IMR-90 (cell line): ENCODE measurements at regions not wholly inside any gene's neighbourhood (a gene's known extent, or its start where the extent isn't known, plus 50 kb on each side); places are given as distances from the start of the nearest gene placed in this dataset.

Experiments used
- ATAC-seq: fragments of 200-7000 bp; cut with Tn5 transposase; 2 replicates; pipeline ENCODE4 v1.9.1; 2020; ENCODE audit warnings: low read depth, mild to moderate bottlenecking, moderate library complexity
- BruUV-seq: library from RNA; stranded (reverse); fragments of 400-500 nt; replicated peaks from 2 replicates; lab custom pipeline; 2021; lab: Mats Ljungman, UMichigan
- CTCF ChIA-PET: fragments of 300-600 bp; formaldehyde crosslinking; extraction: SDS; loops from one replicate; lab custom pipeline; 2021; ENCODE audit warnings: antibody characterized with exemption; lab: Yijun Ruan, JAX
- POLR2A ChIA-PET: fragments of 300-600 bp; sonication (Branson Sonifier 250); formaldehyde crosslinking; loops from one replicate; lab custom pipeline; 2022; ENCODE audit warnings: antibody characterized with exemption; ENCODE audit not compliant: unreplicated experiment; lab: Charles Lee
- DNase-seq: peaks from one replicate; pipeline ENCODE4 v3.0.0; 2013
- H2AFZ ChIP-seq: replicated peaks from 2 replicates; pipeline ENCODE3; 2013; ENCODE audit warnings: low read length, mild to moderate bottlenecking; ENCODE audit not compliant: poor library complexity
- H2AK5ac ChIP-seq: 2 replicates; pipeline ENCODE4 v1.6.1; 2013; ENCODE audit warnings: low read depth, low read length, inconsistent platforms
- H2AK9ac ChIP-seq: replicated peaks from 2 replicates; pipeline ENCODE3; 2013; ENCODE audit warnings: mild to moderate bottlenecking, low read depth, low read length, moderate library complexity; ENCODE audit not compliant: poor library complexity
- H2BK120ac ChIP-seq: 2 replicates; pipeline ENCODE4 v1.6.1; 2013; ENCODE audit warnings: low read depth, low read length, inconsistent platforms
- H2BK15ac ChIP-seq: 3 replicates; pipeline ENCODE4 v1.6.1; 2013; ENCODE audit warnings: low read depth, low read length, inconsistent platforms
- H2BK20ac ChIP-seq: 2 replicates; pipeline ENCODE4 v1.6.1; 2013; ENCODE audit warnings: low read depth, mild to moderate bottlenecking, inconsistent platforms, low read length, moderate library complexity
- H2BK5ac ChIP-seq: 2 replicates; pipeline ENCODE4 v1.6.1; 2013; ENCODE audit warnings: mild to moderate bottlenecking, low read depth, low read length, inconsistent platforms; ENCODE audit not compliant: poor library complexity, severe bottlenecking
- H3K14ac ChIP-seq: replicated peaks from 2 replicates; pipeline ENCODE4 v1.6.1; 2013; ENCODE audit warnings: low read depth, low read length, inconsistent platforms
- H3K18ac ChIP-seq: 2 replicates; pipeline ENCODE4 v1.6.1; 2013; ENCODE audit warnings: low read depth, low read length, control low read depth
- H3K23ac ChIP-seq: 2 replicates; pipeline ENCODE4 v1.6.1; 2013; ENCODE audit warnings: low read depth, low read length, inconsistent platforms
- H3K27ac ChIP-seq: 2 replicates; pipeline ENCODE4 v1.5.1; 2013; ENCODE audit warnings: mild to moderate bottlenecking, control low read depth, low read length; ENCODE audit not compliant: insufficient read depth
- H3K27me3 ChIP-seq: 2 replicates; pipeline ENCODE4 v1.6.1; 2013; ENCODE audit warnings: low read length; ENCODE audit not compliant: control insufficient read depth, insufficient read depth
- H3K36me3 ChIP-seq: 2 replicates; pipeline ENCODE4 v1.6.1; 2013; ENCODE audit warnings: low read length, mixed read lengths; ENCODE audit not compliant: control insufficient read depth, insufficient read depth
- H3K4ac ChIP-seq: 2 replicates; pipeline ENCODE4 v1.6.1; 2013; ENCODE audit warnings: low read depth, low read length, inconsistent platforms
- H3K4me1 ChIP-seq: 2 replicates; pipeline ENCODE4 v1.6.1; 2013; ENCODE audit warnings: low read length, mixed read lengths; ENCODE audit not compliant: control insufficient read depth, insufficient read depth
- H3K4me2 ChIP-seq: 2 replicates; pipeline ENCODE4 v1.6.1; 2013; ENCODE audit warnings: low read depth, mild to moderate bottlenecking, control low read depth, low read length, moderate library complexity
- H3K4me3 ChIP-seq: 2 replicates; pipeline ENCODE4 v1.5.1; 2013; ENCODE audit warnings: low read depth, mild to moderate bottlenecking, control low read depth, low read length, moderate library complexity; ENCODE audit not compliant: insufficient read depth
- H3K56ac ChIP-seq: 2 replicates; pipeline ENCODE4 v1.6.1; 2013; ENCODE audit warnings: low read length, inconsistent platforms; ENCODE audit not compliant: insufficient read depth; ENCODE audit errors: extremely low read depth
- H3K79me1 ChIP-seq, 2 experiments: 2 replicates each; pipeline ENCODE4 v1.6.1; 2013; ENCODE audit warnings: low read length in 2 of 2, inconsistent platforms in 1 of 2, low read depth in 1 of 2
- H3K9ac ChIP-seq: 2 replicates; pipeline ENCODE4 v1.6.1; 2013; ENCODE audit warnings: low read depth, low read length, control low read depth
- H3K9me1 ChIP-seq: 2 replicates; pipeline ENCODE4 v1.6.1; 2013; ENCODE audit warnings: low read length, inconsistent platforms; ENCODE audit not compliant: insufficient read depth
- H3K9me3 ChIP-seq: 2 replicates; pipeline ENCODE4 v1.6.1; 2013; ENCODE audit warnings: low read length; ENCODE audit not compliant: control insufficient read depth, insufficient read depth
- H4K20me1 ChIP-seq: 2 replicates; pipeline ENCODE4 v1.6.1; 2013; ENCODE audit warnings: low read length, inconsistent platforms; ENCODE audit not compliant: insufficient read depth
- H4K5ac ChIP-seq: 2 replicates; pipeline ENCODE4 v1.6.1; 2013; ENCODE audit warnings: mild to moderate bottlenecking, low read depth, low read length, control low read depth
- H4K8ac ChIP-seq, 2 experiments: 2 replicates each; pipeline ENCODE4 v1.6.1; 2013; ENCODE audit warnings: low read depth in 2 of 2, low read length in 2 of 2, control low read depth in 1 of 2, inconsistent platforms in 1 of 2
- H4K91ac ChIP-seq: 2 replicates; pipeline ENCODE4 v1.6.1; 2013; ENCODE audit warnings: low read depth, low read length, inconsistent platforms; ENCODE audit not compliant: insufficient read depth
- BHLHE40 ChIP-seq: fragments of 150-350 bp; IDR thresholded peaks from 2 replicates; pipeline ENCODE4 v1.6.1; 2016; ENCODE audit warnings: mild to moderate bottlenecking, low read depth, low read length
- CEBPB ChIP-seq: IDR thresholded peaks from 2 replicates; pipeline ENCODE4 v1.6.1; 2012; ENCODE audit warnings: low read depth, low read length, improper control_type of control experiment
- CHD1 ChIP-seq: IDR thresholded peaks from 2 replicates; pipeline ENCODE4 v1.6.1; 2012; ENCODE audit warnings: low read depth, low read length, improper control_type of control experiment
- MAFK ChIP-seq: IDR thresholded peaks from 2 replicates; pipeline ENCODE4 v1.6.1; 2012; ENCODE audit warnings: low read depth, low read length, improper control_type of control experiment
- MAZ ChIP-seq: IDR thresholded peaks from 2 replicates; pipeline ENCODE4 v1.6.1; 2012; ENCODE audit warnings: low read depth, mild to moderate bottlenecking, low read length, improper control_type of control experiment, moderate library complexity, borderline replicate concordance
- MXI1 ChIP-seq: IDR thresholded peaks from 2 replicates; pipeline ENCODE4 v1.6.1; 2012; ENCODE audit warnings: low read depth, mild to moderate bottlenecking, low read length, moderate library complexity, borderline replicate concordance
- NFE2L2 ChIP-seq: fragments of 150-350 bp; IDR thresholded peaks from 2 replicates; pipeline ENCODE4 v1.6.1; 2016; ENCODE audit warnings: low read depth, mild to moderate bottlenecking, low read length
- POLR2A ChIP-seq: IDR thresholded peaks from 2 replicates; pipeline ENCODE4 v1.6.1; 2012; ENCODE audit warnings: mild to moderate bottlenecking, low read depth, low read length
- RCOR1 ChIP-seq: IDR thresholded peaks from 2 replicates; pipeline ENCODE4 v1.6.1; 2012; ENCODE audit warnings: mild to moderate bottlenecking, low read length, improper control_type of control experiment; ENCODE audit not compliant: insufficient replicate concordance
- RFX5 ChIP-seq: IDR thresholded peaks from 2 replicates; pipeline ENCODE4 v1.8.0; 2012; ENCODE audit warnings: low read depth, mild to moderate bottlenecking, low read length, moderate library complexity
- SMC3 ChIP-seq: fragments of 150-350 bp; IDR thresholded peaks from 2 replicates; pipeline ENCODE4 v1.6.1; 2016; ENCODE audit warnings: low read depth, mild to moderate bottlenecking, antibody characterized with exemption, low read length, moderate library complexity
- WGBS, 2 experiments: methylation state at CpG; one replicate each; pipeline versions ENCODE4 v1.1.5 to v1.1.7; 2013; ENCODE audit warnings: missing lambda C conversion rate in 2 of 2; ENCODE audit not compliant: insufficient read length in 1 of 2; ENCODE audit errors: extremely low coverage in 2 of 2; 5-methylcytosine and 5-hydroxymethylcytosine counted together
- dilution Hi-C: fragments of 300-500 bp; cut with HindIII; formaldehyde crosslinking; loops from one replicate; pipeline ENCODE4 v1.14.3; 2018; ENCODE audit warnings: low sequenced_read_pairs; ENCODE audit not compliant: unreplicated experiment
- in situ Hi-C: fragments of 300-500 bp; cut with MboI; formaldehyde crosslinking; loops from 3 replicates; pipeline ENCODE4 v1.14.3; 2019; ENCODE audit warnings: low sequenced_read_pairs, inconsistent platforms, mixed read lengths
- intact Hi-C: fragments of 100-400 bp; cut with micrococcal nuclease; formaldehyde crosslinking; loops from 2 replicates; pipeline ENCODE4 v1.10.0; 2022
- TF ChIP-seq, protein P1 (sequence below): conservative IDR thresholded peaks from 2 replicates; pipeline ENCODE4 v1.5.1; 2012; ENCODE audit warnings: mild to moderate bottlenecking, low read depth, low read length, improper control_type of control experiment
- TF ChIP-seq, protein P2 (sequence below): fragments of 150-350 bp; IDR thresholded peaks from 2 replicates; pipeline ENCODE4 v1.6.1; 2017; ENCODE audit warnings: mild to moderate bottlenecking, antibody characterized with exemption, low read length, low read depth
- TF ChIP-seq, protein P3 (sequence below): fragments of 150-350 bp; IDR thresholded peaks from 2 replicates; pipeline ENCODE4 v1.6.1; 2016; ENCODE audit warnings: low read depth, mild to moderate bottlenecking, low read length, moderate library complexity, borderline replicate concordance

DNA sequence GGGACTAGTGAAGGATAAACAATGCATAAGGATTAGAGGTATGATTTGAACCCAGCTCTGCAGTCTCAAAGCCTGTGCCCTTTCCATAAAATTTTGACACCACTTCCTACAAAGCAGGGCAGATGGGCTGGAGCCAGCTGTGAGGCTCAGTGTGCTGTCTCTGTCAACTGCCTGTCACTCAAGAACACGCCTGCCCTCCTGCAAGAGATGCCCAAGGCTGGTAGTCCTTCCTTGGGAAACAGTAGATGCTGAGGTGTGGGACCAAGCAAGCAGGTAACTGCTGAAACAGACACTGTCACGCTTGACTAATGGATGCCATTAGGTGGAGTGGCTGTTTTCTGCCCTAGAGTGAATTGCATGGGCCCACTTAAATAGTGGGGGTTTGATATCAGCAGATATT, 402.0 kb downstream of the PTPRU start:
- WGBS, 2 experiments = 78% methylated on average over 2 of the region's 2 CpGs; no CpG with 5 or more reads in 1 of the 2 experiments
- Histone ChIP-seq H3K14ac (no peak overlapping the region), H3K4me3 (no peak overlapping the region), H3K9me3 (no peaks in the 10 kb centered on the region), H3K23ac (no peak overlapping the region), H2AK5ac (no peak overlapping the region), H3K4me1 (peaks cover 2% of the 10 kb centered on the region; the same call in 1 of the 2 replicates), H3K4ac (no peak overlapping the region), H2BK5ac (no peak overlapping the region), H3K56ac (no peak overlapping the region), H2BK120ac (no peak overlapping the region), H2AK9ac (no peak overlapping the region), H2BK15ac (no peak overlapping the region), H3K4me2 (no peak overlapping the region), H3K9me1 (peaks cover 10% of the 10 kb centered on the region), H2BK20ac (no peak overlapping the region), H4K5ac (no peak overlapping the region), H3K9ac (no peak overlapping the region), H4K20me1 (no peaks in the 10 kb centered on the region), H4K91ac (no peak overlapping the region), H4K8ac (no peak overlapping the region), H3K18ac (no peak overlapping the region), H2AFZ (no peak overlapping the region), H3K36me3 (no peaks in the 10 kb centered on the region), H3K79me1 (no peaks in the 10 kb centered on the region), H3K27me3 (no peaks in the 10 kb centered on the region), H3K27ac (no peak overlapping the region)
- ChIA-PET POLR2A (no interaction called here), CTCF (no interaction called here)
- intact Hi-C loops (no loop called here), dilution Hi-C loops (no loop called here), in situ Hi-C loops (no loop called here)
- ATAC-seq (no peak), DNase-seq (no peak)
- TF ChIP-seq RFX5 (no peak), RCOR1 (no peak), MAFK (no peak), MAZ (no peak), CEBPB (no peak), CHD1 (no peak), POLR2A (no peak), BHLHE40 (no peak), SMC3 (no peak), MXI1 (no peak), NFE2L2 (no peak)
- TF ChIP-seq, protein P1, sequence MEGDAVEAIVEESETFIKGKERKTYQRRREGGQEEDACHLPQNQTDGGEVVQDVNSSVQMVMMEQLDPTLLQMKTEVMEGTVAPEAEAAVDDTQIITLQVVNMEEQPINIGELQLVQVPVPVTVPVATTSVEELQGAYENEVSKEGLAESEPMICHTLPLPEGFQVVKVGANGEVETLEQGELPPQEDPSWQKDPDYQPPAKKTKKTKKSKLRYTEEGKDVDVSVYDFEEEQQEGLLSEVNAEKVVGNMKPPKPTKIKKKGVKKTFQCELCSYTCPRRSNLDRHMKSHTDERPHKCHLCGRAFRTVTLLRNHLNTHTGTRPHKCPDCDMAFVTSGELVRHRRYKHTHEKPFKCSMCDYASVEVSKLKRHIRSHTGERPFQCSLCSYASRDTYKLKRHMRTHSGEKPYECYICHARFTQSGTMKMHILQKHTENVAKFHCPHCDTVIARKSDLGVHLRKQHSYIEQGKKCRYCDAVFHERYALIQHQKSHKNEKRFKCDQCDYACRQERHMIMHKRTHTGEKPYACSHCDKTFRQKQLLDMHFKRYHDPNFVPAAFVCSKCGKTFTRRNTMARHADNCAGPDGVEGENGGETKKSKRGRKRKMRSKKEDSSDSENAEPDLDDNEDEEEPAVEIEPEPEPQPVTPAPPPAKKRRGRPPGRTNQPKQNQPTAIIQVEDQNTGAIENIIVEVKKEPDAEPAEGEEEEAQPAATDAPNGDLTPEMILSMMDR = no peak
- TF ChIP-seq, protein P2, sequence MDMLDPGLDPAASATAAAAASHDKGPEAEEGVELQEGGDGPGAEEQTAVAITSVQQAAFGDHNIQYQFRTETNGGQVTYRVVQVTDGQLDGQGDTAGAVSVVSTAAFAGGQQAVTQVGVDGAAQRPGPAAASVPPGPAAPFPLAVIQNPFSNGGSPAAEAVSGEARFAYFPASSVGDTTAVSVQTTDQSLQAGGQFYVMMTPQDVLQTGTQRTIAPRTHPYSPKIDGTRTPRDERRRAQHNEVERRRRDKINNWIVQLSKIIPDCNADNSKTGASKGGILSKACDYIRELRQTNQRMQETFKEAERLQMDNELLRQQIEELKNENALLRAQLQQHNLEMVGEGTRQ = no peak
- TF ChIP-seq, protein P3, sequence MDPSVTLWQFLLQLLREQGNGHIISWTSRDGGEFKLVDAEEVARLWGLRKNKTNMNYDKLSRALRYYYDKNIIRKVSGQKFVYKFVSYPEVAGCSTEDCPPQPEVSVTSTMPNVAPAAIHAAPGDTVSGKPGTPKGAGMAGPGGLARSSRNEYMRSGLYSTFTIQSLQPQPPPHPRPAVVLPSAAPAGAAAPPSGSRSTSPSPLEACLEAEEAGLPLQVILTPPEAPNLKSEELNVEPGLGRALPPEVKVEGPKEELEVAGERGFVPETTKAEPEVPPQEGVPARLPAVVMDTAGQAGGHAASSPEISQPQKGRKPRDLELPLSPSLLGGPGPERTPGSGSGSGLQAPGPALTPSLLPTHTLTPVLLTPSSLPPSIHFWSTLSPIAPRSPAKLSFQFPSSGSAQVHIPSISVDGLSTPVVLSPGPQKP = no peak
- BruUV-seq = no TSS peak
